ENCODE measurements at regions not wholly inside any gene's neighbourhood (a gene's known extent, or its start where the extent isn't known, plus 50 kb on each side); places are given as distances from the start of the nearest gene placed in this dataset.
A peak's percentile ranks its signal among the peaks of the same experiment; 100 is the strongest.

- no peak for TF ChIP-seq TBL1XR1 (IDR thresholded peaks at IDR 0.05; ENCODE audit: low read length in 2 of 2)
- TF ChIP-seq RAD21 (CRISPR knock-in tag; conservative IDR thresholded peaks at IDR 0.05 in 1 of 2, IDR thresholded peaks at IDR 0.05 in 1 of 2), result peak; percentile 84
- TF ChIP-seq KLF6 (CRISPR knock-in tag; IDR thresholded peaks at IDR 0.05; ENCODE audit: borderline replicate concordance), result no peak
Observed at GRCh38 chr4:12852338-12853307, 631.5 kb downstream of the RAB28 start (continued).

GRCh38 chr4:12846368-12846767, 637.8 kb downstream of the RAB28 start:
- CTCF ChIA-PET (ENCODE audit: low intra/inter-chr PET ratio), result no interaction called here
- DNase-seq (ENCODE audit: extremely low read depth in 1 of 4, low spot score in 3 of 4), result no peak
- TF ChIP-seq CTCF (IDR thresholded peaks at IDR 0.05 in 2 of 3, conservative IDR thresholded peaks at IDR 0.05 in 1 of 3; ENCODE audit: insufficient read depth in 2 of 3, low read depth in 1 of 3, low read length in 3 of 3), result no peak
- TF ChIP-seq CSDE1 (IDR thresholded peaks at IDR 0.05), result no peak
- no peak for TF ChIP-seq HDAC8 (tag; IDR thresholded peaks at IDR 0.05)
- TF ChIP-seq CHD1 (IDR thresholded peaks at IDR 0.05; ENCODE audit: low read length), result no peak
- TF ChIP-seq ZNF165 (CRISPR knock-in tag; IDR thresholded peaks at IDR 0.05; ENCODE audit: borderline replicate concordance), result no peak
- TF ChIP-seq TCF7L2 (IDR thresholded peaks at IDR 0.05; ENCODE audit: low read depth, low read length), result no peak
- no peak for TF ChIP-seq ZNF224 (CRISPR knock-in tag; IDR thresholded peaks at IDR 0.05)
- no peak for TF ChIP-seq ATF7 (IDR thresholded peaks at IDR 0.05)
- no peak for TF ChIP-seq CBX1 (IDR thresholded peaks at IDR 0.05; ENCODE audit: low read depth)
- no peak for TF ChIP-seq PURB (CRISPR knock-in tag; IDR thresholded peaks at IDR 0.05; ENCODE audit: low read depth)
- no peak for TF ChIP-seq ZBTB9 (CRISPR knock-in tag; IDR thresholded peaks at IDR 0.05)
- TF ChIP-seq ZNF551 (CRISPR knock-in tag; IDR thresholded peaks at IDR 0.05), result no peak

More at GRCh38 chr4:12846368-12846767, 637.8 kb downstream of the RAB28 start:
- POLR2A ChIA-PET, result no interaction called here
- Histone ChIP-seq H3K4me3 (no peak overlapping the region), H4K20me1 (replicated peaks; ENCODE audit: control insufficient read depth, insufficient read depth, low read length) (no peaks in the 10 kb centered on the region), H3K27ac (ENCODE audit: extremely low read depth, low read depth, low read length) (no peak overlapping the region), H3K9me1 (ENCODE audit: control insufficient read depth, insufficient read depth, low read length) (no peaks in the 10 kb centered on the region), H2AFZ (ENCODE audit: low read depth, low read length) (no peak overlapping the region), H3K9ac (ENCODE audit: insufficient read depth in 1 of 2, low read depth in 2 of 2, low read length in 2 of 2) (no peak overlapping the region), H3K9me3 (replicated peaks; ENCODE audit: control insufficient read depth, insufficient read depth, low read depth, low read length) (no peaks in the 10 kb centered on the region), H3K4me1 (replicated peaks in 1 of 2; ENCODE audit: control insufficient read depth in 2 of 2, insufficient read depth in 2 of 2, low read length in 2 of 2) (no peaks in the 10 kb centered on the region), H3K79me2 (ENCODE audit: control insufficient read depth, insufficient read depth, low read length) (no peaks in the 10 kb centered on the region), H3K4me2 (ENCODE audit: insufficient read depth, low read length) (no peak overlapping the region), H3K27me3 (ENCODE audit: control insufficient read depth in 2 of 2, insufficient read depth in 2 of 2, low read length in 2 of 2) (no peaks in the 10 kb centered on the region), H3K36me3 (ENCODE audit: control insufficient read depth, insufficient read depth, low read length) (no peaks in the 10 kb centered on the region)
- no peak for FAIRE-seq
- ATAC-seq, result no peak
- in situ Hi-C loops (cut with MboI) (loop anchor here (5.0 kb wide), 1 partner anchor 701 kb away; no protein-coding TSS in a partner anchor), intact Hi-C loops (cut with micrococcal nuclease) (no loop called here)
- 0% methylated on average over 4 of the region's 4 CpGs for WGBS (ENCODE audit: insufficient coverage, low coverage, missing lambda C conversion rate)
- no TSS peak for BruUV-seq (replicated peaks)

Measured in K562 (cell line).